Suprapubic skin (tissue), 4 donors: ENCODE measurements at regions not wholly inside any gene's neighbourhood (a gene's known extent, or its start where the extent isn't known, plus 50 kb on each side); places are given as distances from the start of the nearest gene placed in this dataset.

Experiments used
- POLR2A ChIP-seq, 2 donors: fragments of 450-650 bp; IDR thresholded peaks; one replicate each; pipeline ENCODE4 v1.6.1; 2017; ENCODE audit warnings: antibody characterized with exemption in 2 of 2, mild to moderate bottlenecking in 2 of 2, moderate library complexity in 2 of 2
- POLR2AphosphoS5 ChIP-seq, 3 donors: sonication (generic); formaldehyde crosslinking; IDR thresholded peaks; one replicate each; pipeline ENCODE4 v1.6.1; 2017; ENCODE audit warnings: antibody characterized with exemption in 3 of 3
- TF ChIP-seq, protein P1 (sequence below), 2 donors: fragments of 200-600 bp in 1 of 2; fragments of 450-650 bp in 1 of 2; sonication (generic) in 1 of 2; IDR thresholded peaks; one replicate each; pipeline ENCODE4 v1.5.1; 2016 to 2019; ENCODE audit warnings: antibody characterized with exemption in 2 of 2, mild to moderate bottlenecking in 1 of 2, moderate library complexity in 1 of 2

- TF ChIP-seq, protein P1, sequence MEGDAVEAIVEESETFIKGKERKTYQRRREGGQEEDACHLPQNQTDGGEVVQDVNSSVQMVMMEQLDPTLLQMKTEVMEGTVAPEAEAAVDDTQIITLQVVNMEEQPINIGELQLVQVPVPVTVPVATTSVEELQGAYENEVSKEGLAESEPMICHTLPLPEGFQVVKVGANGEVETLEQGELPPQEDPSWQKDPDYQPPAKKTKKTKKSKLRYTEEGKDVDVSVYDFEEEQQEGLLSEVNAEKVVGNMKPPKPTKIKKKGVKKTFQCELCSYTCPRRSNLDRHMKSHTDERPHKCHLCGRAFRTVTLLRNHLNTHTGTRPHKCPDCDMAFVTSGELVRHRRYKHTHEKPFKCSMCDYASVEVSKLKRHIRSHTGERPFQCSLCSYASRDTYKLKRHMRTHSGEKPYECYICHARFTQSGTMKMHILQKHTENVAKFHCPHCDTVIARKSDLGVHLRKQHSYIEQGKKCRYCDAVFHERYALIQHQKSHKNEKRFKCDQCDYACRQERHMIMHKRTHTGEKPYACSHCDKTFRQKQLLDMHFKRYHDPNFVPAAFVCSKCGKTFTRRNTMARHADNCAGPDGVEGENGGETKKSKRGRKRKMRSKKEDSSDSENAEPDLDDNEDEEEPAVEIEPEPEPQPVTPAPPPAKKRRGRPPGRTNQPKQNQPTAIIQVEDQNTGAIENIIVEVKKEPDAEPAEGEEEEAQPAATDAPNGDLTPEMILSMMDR (IDR thresholded peaks at IDR 0.05): no peak
- no peak for TF ChIP-seq POLR2AphosphoS5 (IDR thresholded peaks at IDR 0.05)
- TF ChIP-seq POLR2A (IDR thresholded peaks at IDR 0.05): no peak
Observed at GRCh38 chr22:48607901-48608662, 1219.6 kb downstream of the BRD1 start.
